ENCODE measurements at regions not wholly inside any gene's neighbourhood (a gene's known extent, or its start where the extent isn't known, plus 50 kb on each side); places are given as distances from the start of the nearest gene placed in this dataset.

GRCh38 chr6:132070356-132070755 is 119.2 kb upstream of the CCN2 start:
- Histone ChIP-seq H3K36me3 (no peaks in the 10 kb centered on the region), H3K27me3 (no peaks in the 10 kb centered on the region), H3K9me3 (no peaks in the 10 kb centered on the region), H3K27ac (no peak overlapping the region), H3K4me1 (no peaks in the 10 kb centered on the region), H3K4me3 (no peak overlapping the region)
- DNase-seq (ENCODE audit: extremely low spot score in 2 of 2) = no peak
- intact Hi-C loops (cut with DNase I) = no loop called here
- no peak for TF ChIP-seq POLR2A (IDR thresholded peaks at IDR 0.05)
- TF ChIP-seq CTCF (IDR thresholded peaks at IDR 0.05) = no peak
- TF ChIP-seq POLR2AphosphoS5 (IDR thresholded peaks at IDR 0.05; ENCODE audit: insufficient read depth in 1 of 2, low read depth in 1 of 2) = no peak

GRCh38 chr6:132068766-132069165 is 117.6 kb upstream of the CCN2 start:
- Histone ChIP-seq H3K9me3 (no peaks in the 10 kb centered on the region), H3K4me3 (no peak overlapping the region), H3K27me3 (no peaks in the 10 kb centered on the region), H3K36me3 (no peaks in the 10 kb centered on the region), H3K4me1 (no peaks in the 10 kb centered on the region), H3K27ac (no peak overlapping the region)
- no peak for DNase-seq (ENCODE audit: extremely low spot score in 2 of 2)
- no peak for TF ChIP-seq CTCF (IDR thresholded peaks at IDR 0.05)
- no peak for TF ChIP-seq POLR2AphosphoS5 (IDR thresholded peaks at IDR 0.05; ENCODE audit: insufficient read depth in 1 of 2, low read depth in 1 of 2)
- TF ChIP-seq POLR2A (IDR thresholded peaks at IDR 0.05) = no peak
- intact Hi-C loops (cut with DNase I) = no loop called here

- TF ChIP-seq POLR2A (IDR thresholded peaks at IDR 0.05) (no peak), POLR2AphosphoS5 (IDR thresholded peaks at IDR 0.05; ENCODE audit: insufficient read depth in 1 of 2, low read depth in 1 of 2) (no peak), CTCF (IDR thresholded peaks at IDR 0.05) (no peak)
- no peak overlapping the region for H3K27ac ChIP-seq
- H3K4me1 ChIP-seq = no peaks in the 10 kb centered on the region
- intact Hi-C loops (cut with DNase I) = no loop called here
- no peaks in the 10 kb centered on the region for H3K36me3 ChIP-seq
- DNase-seq (ENCODE audit: extremely low spot score in 2 of 2) = no peak
- no peaks in the 10 kb centered on the region for H3K9me3 ChIP-seq
- no peak overlapping the region for H3K4me3 ChIP-seq
- H3K27me3 ChIP-seq = no peaks in the 10 kb centered on the region
Observed at GRCh38 chr6:132067286-132067685, 116.1 kb upstream of the CCN2 start.

GRCh38 chr6:132065556-132065955 is 114.4 kb upstream of the CCN2 start:
- Histone ChIP-seq H3K27ac (no peak overlapping the region), H3K36me3 (no peaks in the 10 kb centered on the region), H3K4me1 (no peaks in the 10 kb centered on the region), H3K4me3 (no peak overlapping the region), H3K27me3 (no peaks in the 10 kb centered on the region), H3K9me3 (no peaks in the 10 kb centered on the region)
- no peak for TF ChIP-seq POLR2A (IDR thresholded peaks at IDR 0.05)
- no peak for DNase-seq (ENCODE audit: extremely low spot score in 2 of 2)
- intact Hi-C loops (cut with DNase I) = no loop called here

GRCh38 chr6:132063738-132064137 is 112.6 kb upstream of the CCN2 start:
- Histone ChIP-seq H3K36me3 (no peaks in the 10 kb centered on the region), H3K4me1 (no peaks in the 10 kb centered on the region), H3K9me3 (no peaks in the 10 kb centered on the region), H3K27ac (no peak overlapping the region), H3K27me3 (no peaks in the 10 kb centered on the region), H3K4me3 (no peak overlapping the region)
- DNase-seq (ENCODE audit: extremely low spot score in 2 of 2) = no peak
- intact Hi-C loops (cut with DNase I) = no loop called here
- TF ChIP-seq POLR2AphosphoS5 (IDR thresholded peaks at IDR 0.05; ENCODE audit: insufficient read depth in 1 of 2, low read depth in 1 of 2) (no peak), CTCF (IDR thresholded peaks at IDR 0.05) (no peak), POLR2A (IDR thresholded peaks at IDR 0.05) (no peak)

GRCh38 chr6:132063204-132063603 is 112.0 kb upstream of the CCN2 start:
- DNase-seq (ENCODE audit: extremely low spot score in 2 of 2) = no peak
- no peak overlapping the region for H3K4me3 ChIP-seq
- H3K27me3 ChIP-seq = no peaks in the 10 kb centered on the region
- intact Hi-C loops (cut with DNase I) = no loop called here
- no peaks in the 10 kb centered on the region for H3K36me3 ChIP-seq
- no peak for TF ChIP-seq CTCF (IDR thresholded peaks at IDR 0.05)
- no peak for TF ChIP-seq POLR2A (IDR thresholded peaks at IDR 0.05)
- TF ChIP-seq POLR2AphosphoS5 (IDR thresholded peaks at IDR 0.05; ENCODE audit: insufficient read depth in 1 of 2, low read depth in 1 of 2) = no peak
- H3K9me3 ChIP-seq = no peaks in the 10 kb centered on the region
- no peak overlapping the region for H3K27ac ChIP-seq
- no peaks in the 10 kb centered on the region for H3K4me1 ChIP-seq

All from vagina (tissue), 2 donors.